ENCODE measurements at regions not wholly inside any gene's neighbourhood (a gene's known extent, or its start where the extent isn't known, plus 50 kb on each side); places are given as distances from the start of the nearest gene placed in this dataset.
"Not testable (repeated sequence)": the region's sequence is repeated elsewhere in the genome, so short reads cannot be mapped to it uniquely, and the experiment has no call there.

DNA sequence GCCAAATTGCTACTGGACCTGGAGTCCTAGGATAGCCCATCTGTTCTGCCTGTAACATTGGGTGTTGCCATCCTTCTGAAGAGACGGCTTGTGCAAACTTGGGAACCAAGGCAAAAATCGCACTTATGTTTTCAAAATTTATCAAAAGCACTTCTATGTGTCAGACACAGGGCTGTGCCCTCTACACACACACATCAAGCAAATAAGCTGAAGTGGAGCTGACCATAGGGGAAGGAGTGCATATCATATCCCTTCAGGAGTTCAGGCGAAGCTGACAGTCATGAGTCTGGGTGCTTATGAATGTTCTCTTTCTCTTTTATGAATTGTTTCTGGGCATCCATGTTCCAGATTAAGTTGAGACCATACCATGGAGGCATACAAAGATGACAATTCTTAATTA lies 247.9 kb downstream of the CYRIA start:
- no peaks in the 10 kb centered on the region for H3K36me3 Mint-ChIP-seq (ENCODE audit: unreplicated experiment)
- TF ChIP-seq, protein P1, sequence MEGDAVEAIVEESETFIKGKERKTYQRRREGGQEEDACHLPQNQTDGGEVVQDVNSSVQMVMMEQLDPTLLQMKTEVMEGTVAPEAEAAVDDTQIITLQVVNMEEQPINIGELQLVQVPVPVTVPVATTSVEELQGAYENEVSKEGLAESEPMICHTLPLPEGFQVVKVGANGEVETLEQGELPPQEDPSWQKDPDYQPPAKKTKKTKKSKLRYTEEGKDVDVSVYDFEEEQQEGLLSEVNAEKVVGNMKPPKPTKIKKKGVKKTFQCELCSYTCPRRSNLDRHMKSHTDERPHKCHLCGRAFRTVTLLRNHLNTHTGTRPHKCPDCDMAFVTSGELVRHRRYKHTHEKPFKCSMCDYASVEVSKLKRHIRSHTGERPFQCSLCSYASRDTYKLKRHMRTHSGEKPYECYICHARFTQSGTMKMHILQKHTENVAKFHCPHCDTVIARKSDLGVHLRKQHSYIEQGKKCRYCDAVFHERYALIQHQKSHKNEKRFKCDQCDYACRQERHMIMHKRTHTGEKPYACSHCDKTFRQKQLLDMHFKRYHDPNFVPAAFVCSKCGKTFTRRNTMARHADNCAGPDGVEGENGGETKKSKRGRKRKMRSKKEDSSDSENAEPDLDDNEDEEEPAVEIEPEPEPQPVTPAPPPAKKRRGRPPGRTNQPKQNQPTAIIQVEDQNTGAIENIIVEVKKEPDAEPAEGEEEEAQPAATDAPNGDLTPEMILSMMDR (IDR thresholded peaks at IDR 0.05), result no peak
- no peaks in the 10 kb centered on the region for H3K27me3 Mint-ChIP-seq (ENCODE audit: unreplicated experiment)
- peaks cover 21% of the 10 kb centered on the region for H3K9me3 Mint-ChIP-seq (ENCODE audit: unreplicated experiment)
- no peak overlapping the region for H3K4me3 Mint-ChIP-seq (ENCODE audit: unreplicated experiment)
- no peak for DNase-seq (ENCODE audit: extremely low spot score, unreplicated experiment)
- no peaks in the 10 kb centered on the region for H3K4me1 Mint-ChIP-seq (ENCODE audit: unreplicated experiment)
- no peak overlapping the region for H3K27ac Mint-ChIP-seq (ENCODE audit: unreplicated experiment)

DNA sequence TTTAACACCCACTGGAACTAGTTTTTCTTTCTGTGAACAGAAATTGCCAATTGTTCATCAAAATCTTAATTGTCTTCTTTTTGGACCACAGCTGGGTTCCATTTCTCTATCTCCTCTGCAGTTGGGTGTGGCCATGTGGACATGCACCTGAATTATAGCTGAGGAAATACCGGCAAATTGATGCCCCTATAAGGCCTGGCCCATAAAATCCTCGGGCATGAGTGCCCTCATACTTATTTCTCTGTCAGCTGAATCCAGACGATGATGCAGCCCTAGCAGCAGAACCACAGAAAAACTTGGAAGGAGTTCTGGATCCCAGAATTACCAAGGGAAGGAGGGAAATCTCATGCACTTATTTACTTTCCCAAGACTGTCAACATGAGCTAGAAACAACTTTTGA lies 249.0 kb downstream of the CYRIA start:
- no peak for DNase-seq (ENCODE audit: extremely low spot score, unreplicated experiment)
- Mint-ChIP-seq H3K4me3 (ENCODE audit: unreplicated experiment) (no peak overlapping the region), H3K9me3 (ENCODE audit: unreplicated experiment) (peaks cover 24% of the 10 kb centered on the region), H3K36me3 (ENCODE audit: unreplicated experiment) (no peaks in the 10 kb centered on the region), H3K27ac (ENCODE audit: unreplicated experiment) (no peak overlapping the region), H3K27me3 (ENCODE audit: unreplicated experiment) (no peaks in the 10 kb centered on the region), H3K4me1 (ENCODE audit: unreplicated experiment) (no peaks in the 10 kb centered on the region)
- TF ChIP-seq, protein P1 (IDR thresholded peaks at IDR 0.05), result no peak

DNA sequence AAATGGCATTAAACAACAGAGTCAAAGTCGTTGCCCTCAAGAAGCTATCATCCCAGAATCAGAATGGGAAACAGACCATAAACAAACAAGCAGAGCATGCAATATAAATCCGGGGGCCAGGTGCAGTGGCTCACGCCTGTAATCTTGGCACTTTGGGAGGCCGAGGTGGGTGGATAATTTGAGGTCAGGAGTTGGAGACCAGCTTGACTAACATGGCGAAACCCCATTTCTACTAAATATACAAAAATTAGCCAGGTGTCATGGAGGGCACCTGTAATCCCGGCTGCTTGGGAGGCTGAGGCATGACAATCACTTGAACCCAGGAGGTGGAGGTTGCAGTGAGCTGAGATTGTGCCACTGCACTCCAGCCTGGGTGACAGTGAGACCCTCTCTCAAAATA lies 249.8 kb downstream of the CYRIA start:
- H3K27me3 Mint-ChIP-seq (ENCODE audit: unreplicated experiment); H3K36me3 Mint-ChIP-seq (ENCODE audit: unreplicated experiment); H3K4me3 Mint-ChIP-seq (ENCODE audit: unreplicated experiment); DNase-seq (ENCODE audit: extremely low spot score, unreplicated experiment); H3K4me1 Mint-ChIP-seq (ENCODE audit: unreplicated experiment); H3K27ac Mint-ChIP-seq (ENCODE audit: unreplicated experiment): not testable (repeated sequence)
- H3K9me3 Mint-ChIP-seq (ENCODE audit: unreplicated experiment), result peaks cover 32% of the 10 kb centered on the region

DNA sequence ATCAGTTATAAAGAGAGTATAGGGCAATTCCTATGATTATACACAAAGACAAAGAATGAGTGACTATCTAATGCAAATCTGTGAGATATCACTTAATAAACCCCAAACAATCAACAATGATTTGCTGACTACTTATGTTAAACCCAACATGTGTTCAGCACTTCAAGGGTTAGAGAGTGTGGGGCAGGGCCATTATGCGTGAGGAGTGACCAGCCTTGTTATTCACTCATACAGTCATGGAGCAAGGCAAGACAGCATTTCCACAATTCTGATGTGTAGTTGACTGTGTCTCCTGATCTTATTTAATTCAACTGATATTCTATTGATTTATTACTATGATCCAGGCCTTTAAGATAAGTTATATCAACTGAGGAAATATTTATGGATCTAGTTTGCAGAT lies 251.7 kb downstream of the CYRIA start:
- no peak overlapping the region for H3K27ac Mint-ChIP-seq (ENCODE audit: unreplicated experiment)
- no peaks in the 10 kb centered on the region for H3K36me3 Mint-ChIP-seq (ENCODE audit: unreplicated experiment)
- H3K4me1 Mint-ChIP-seq (ENCODE audit: unreplicated experiment), result no peaks in the 10 kb centered on the region
- peaks cover 38% of the 10 kb centered on the region for H3K9me3 Mint-ChIP-seq (ENCODE audit: unreplicated experiment)
- H3K4me3 Mint-ChIP-seq (ENCODE audit: unreplicated experiment), result no peak overlapping the region
- TF ChIP-seq, protein P1 (IDR thresholded peaks at IDR 0.05), result no peak
- no peak for DNase-seq (ENCODE audit: extremely low spot score, unreplicated experiment)
- H3K27me3 Mint-ChIP-seq (ENCODE audit: unreplicated experiment), result no peaks in the 10 kb centered on the region

DNA sequence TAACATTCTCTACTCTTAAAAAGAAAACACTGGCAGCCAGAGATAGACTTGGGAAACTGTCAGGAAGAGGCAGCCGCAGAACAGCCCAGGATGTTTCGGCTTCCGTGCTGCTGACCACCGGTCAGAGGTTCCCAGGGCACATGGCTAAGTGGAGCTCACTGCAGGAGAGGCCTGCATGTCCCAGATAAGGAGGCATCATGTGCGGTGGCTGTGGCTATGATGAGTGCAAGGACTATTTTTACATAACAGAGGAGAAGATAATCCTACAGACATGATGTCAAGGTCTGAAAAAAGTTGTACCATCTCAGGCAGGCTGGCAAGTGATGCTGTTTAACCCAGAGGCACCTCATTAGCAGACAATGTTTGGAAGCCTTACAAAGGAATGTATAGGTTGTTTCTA lies 252.3 kb downstream of the CYRIA start:
- H3K9me3 Mint-ChIP-seq (ENCODE audit: unreplicated experiment), result peaks cover 38% of the 10 kb centered on the region
- H3K4me3 Mint-ChIP-seq (ENCODE audit: unreplicated experiment), result no peak overlapping the region
- no peak for DNase-seq (ENCODE audit: extremely low spot score, unreplicated experiment)
- H3K27ac Mint-ChIP-seq (ENCODE audit: unreplicated experiment), result no peak overlapping the region
- H3K27me3 Mint-ChIP-seq (ENCODE audit: unreplicated experiment), result no peaks in the 10 kb centered on the region
- no peaks in the 10 kb centered on the region for H3K4me1 Mint-ChIP-seq (ENCODE audit: unreplicated experiment)
- H3K36me3 Mint-ChIP-seq (ENCODE audit: unreplicated experiment), result no peaks in the 10 kb centered on the region
- TF ChIP-seq, protein P1 (IDR thresholded peaks at IDR 0.05), result no peak

All from osteocyte (in vitro differentiated cells).